Erythroblast (primary cell): ENCODE measurements at regions not wholly inside any gene's neighbourhood (a gene's known extent, or its start where the extent isn't known, plus 50 kb on each side); places are given as distances from the start of the nearest gene placed in this dataset.

Experiments
- GATA1 ChIP-seq: IDR thresholded peaks from 2 replicates; pipeline ENCODE4 v1.6.1; 2011; ENCODE audit warnings: low read depth, mild to moderate bottlenecking, control low read depth, low read length, moderate library complexity
- POLR2A ChIP-seq: IDR thresholded peaks from 2 replicates; pipeline ENCODE4 v1.6.1; 2011; ENCODE audit warnings: mild to moderate bottlenecking, low read length

GRCh38 chr15:96692826-96693225, 362.3 kb downstream of the NR2F2 start:
- TF ChIP-seq POLR2A (no peak), GATA1 (no peak)
